PC-3 (cell line): ENCODE measurements at regions not wholly inside any gene's neighbourhood (a gene's known extent, or its start where the extent isn't known, plus 50 kb on each side); places are given as distances from the start of the nearest gene placed in this dataset.

Source experiments
- ATAC-seq: fragments of 200-7000 bp; cut with Tn5 transposase; 2 replicates; pipeline ENCODE4 v1.9.1; 2020; ENCODE audit warnings: mild to moderate bottlenecking, moderate library complexity
- BruUV-seq: library from RNA; stranded (reverse); fragments of 400-500 nt; replicated peaks from 2 replicates; lab custom pipeline; 2021; lab: Mats Ljungman, UMichigan
- CTCF ChIA-PET: fragments of 300-600 bp; sonication (Branson Sonifier 250); formaldehyde crosslinking; loops from one replicate; lab custom pipeline; 2022; ENCODE audit warnings: antibody characterized with exemption; lab: Charles Lee
- POLR2A ChIA-PET: fragments of 300-600 bp; sonication (Branson Sonifier 250); formaldehyde crosslinking; loops from one replicate; lab custom pipeline; 2022; ENCODE audit warnings: antibody characterized with exemption; ENCODE audit not compliant: unreplicated experiment; lab: Charles Lee
- DNase-seq: peaks from one replicate; pipeline ENCODE4 v3.0.0-alpha.2; 2015
- H2AFZ ChIP-seq: fragments of 300-600 bp; sonication (generic); 2 replicates; pipeline ENCODE4 v1.6.0; 2016; ENCODE audit warnings: antibody characterized with exemption, low read length
- H3F3A ChIP-seq: fragments of 300-600 bp; sonication (generic); one replicate; pipeline ENCODE4 v1.6.0; 2017; ENCODE audit warnings: antibody characterized with exemption, low read length, control low read depth, mild to moderate bottlenecking; ENCODE audit not compliant: unreplicated experiment
- H3K27ac ChIP-seq: fragments of 300-600 bp; sonication (generic); 2 replicates; pipeline ENCODE4 v1.5.1; 2016; ENCODE audit warnings: mild to moderate bottlenecking, low read length
- H3K27me3 ChIP-seq: fragments of 300-600 bp; sonication (generic); 2 replicates; pipeline ENCODE4 v1.6.1; 2016; ENCODE audit warnings: low read length, mixed read lengths
- H3K36me3 ChIP-seq: fragments of 300-600 bp; sonication (generic); 2 replicates; pipeline ENCODE4 v1.6.1; 2016; ENCODE audit warnings: low read depth, mixed run types, low read length, mixed read lengths
- H3K4me1 ChIP-seq: fragments of 300-600 bp; sonication (generic); 2 replicates; pipeline ENCODE4 v1.5.1; 2016; ENCODE audit warnings: low read length; ENCODE audit not compliant: insufficient read depth
- H3K4me2 ChIP-seq: fragments of 300-600 bp; sonication (generic); 2 replicates; pipeline ENCODE4 v1.6.0; 2016; ENCODE audit warnings: low read length
- H3K4me3 ChIP-seq: fragments of 300-600 bp; sonication (generic); 2 replicates; pipeline ENCODE4 v1.5.1; 2016; ENCODE audit warnings: mild to moderate bottlenecking, low read length, mixed read lengths
- H3K79me2 ChIP-seq: fragments of 300-600 bp; sonication (generic); 2 replicates; pipeline ENCODE4 v1.6.1; 2017; ENCODE audit warnings: low read length, mixed read lengths
- H3K9ac ChIP-seq: fragments of 300-600 bp; sonication (generic); 2 replicates; pipeline ENCODE4 v1.6.0; 2016; ENCODE audit warnings: mild to moderate bottlenecking, low read length
- H3K9me2 ChIP-seq: fragments of 300-600 bp; sonication (generic); replicated peaks from 2 replicates; pipeline ENCODE4 v1.6.1; 2016; ENCODE audit warnings: mixed run types, low read length, mixed read lengths
- H3K9me3 ChIP-seq: fragments of 300-600 bp; sonication (generic); 2 replicates; pipeline ENCODE4 v1.6.1; 2016; ENCODE audit warnings: low read length, mixed read lengths
- H4K20me1 ChIP-seq: fragments of 300-600 bp; sonication (generic); 2 replicates; pipeline ENCODE4 v1.6.1; 2016; ENCODE audit warnings: low read length, mixed read lengths
- EZH2 ChIP-seq: fragments of 300-600 bp; sonication (generic); IDR thresholded peaks from one replicate; pipeline ENCODE4 v1.6.1; 2017; ENCODE audit warnings: antibody characterized with exemption, mild to moderate bottlenecking, low read length; ENCODE audit not compliant: unreplicated experiment
- EZH2phosphoT487 ChIP-seq: fragments of 300-600 bp; sonication (generic); IDR thresholded peaks from 2 replicates; pipeline ENCODE4 v1.6.1; 2018; ENCODE audit warnings: mild to moderate bottlenecking, antibody characterized with exemption, low read length, borderline replicate concordance
- intact Hi-C: fragments of 100-400 bp; cut with micrococcal nuclease; formaldehyde crosslinking; loops from 2 replicates; pipeline ENCODE4 v1.9.0; 2023
- TF ChIP-seq, protein P1 (sequence below): fragments of 300-600 bp; sonication (generic); conservative IDR thresholded peaks from 2 replicates; pipeline ENCODE4 v1.5.1; 2017; ENCODE audit warnings: antibody characterized with exemption, low read depth, mild to moderate bottlenecking, low read length

DNA sequence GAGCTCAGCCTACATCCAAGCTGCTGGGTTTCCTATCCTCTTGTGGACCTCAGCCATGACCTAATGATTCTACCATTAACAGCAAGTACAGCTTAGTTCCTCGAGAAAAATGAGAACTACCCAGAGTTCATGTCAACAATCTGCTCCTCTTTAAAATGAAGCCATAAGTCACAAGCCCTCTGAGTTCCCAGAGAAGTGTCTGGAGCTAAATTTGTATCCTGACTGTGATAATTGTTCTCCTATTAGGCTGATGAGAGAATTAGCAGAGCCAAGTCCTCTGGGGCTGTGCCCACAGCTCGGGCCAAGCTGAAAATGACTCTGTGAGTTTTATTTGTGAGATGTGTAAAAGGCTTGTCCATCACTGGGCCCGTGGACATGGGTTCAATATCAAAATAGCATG lies 145.1 kb upstream of the SMIM23 start:
- POLR2A ChIA-PET, result no interaction called here

DNA sequence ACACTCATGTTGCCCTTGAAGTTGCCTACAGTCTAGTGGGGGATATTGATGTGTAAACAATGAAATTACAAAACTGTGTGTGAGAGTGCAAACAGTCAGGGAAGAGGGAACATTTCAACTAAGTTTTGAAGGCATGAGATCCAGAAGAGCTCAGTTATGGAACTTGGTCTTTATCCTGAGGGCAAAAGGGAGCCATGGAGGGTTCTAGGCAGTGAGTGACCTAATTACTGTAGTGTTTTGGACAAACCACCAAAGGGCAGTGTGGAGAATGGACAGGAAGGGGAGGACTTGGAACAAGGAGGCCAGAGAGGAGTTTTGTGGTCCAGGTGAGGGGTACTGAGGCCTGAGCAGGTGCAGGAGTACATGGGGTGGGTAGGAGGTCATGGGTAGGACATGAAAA lies 143.7 kb upstream of the SMIM23 start:
- no peak overlapping the region for H3K4me3 ChIP-seq
- BruUV-seq, result no TSS peak
- H3K4me2 ChIP-seq, result no peak overlapping the region
- H3K27ac ChIP-seq, result no peak overlapping the region
- intact Hi-C loops, result no loop called here
- no peaks in the 10 kb centered on the region for H3K9me2 ChIP-seq
- H3K9me3 ChIP-seq, result no peaks in the 10 kb centered on the region
- peaks cover 72% of the 10 kb centered on the region for H3K27me3 ChIP-seq
- POLR2A ChIA-PET, result no interaction called here
- H3F3A ChIP-seq, result no peaks in the 10 kb centered on the region
- no peak for ATAC-seq
- no peak overlapping the region for H3K9ac ChIP-seq
- no peak for DNase-seq
- H3K4me1 ChIP-seq, result peaks cover under 1% of the 10 kb centered on the region; the same call in 1 of the 2 replicates
- no peaks in the 10 kb centered on the region for H3K36me3 ChIP-seq
- TF ChIP-seq, protein P1, sequence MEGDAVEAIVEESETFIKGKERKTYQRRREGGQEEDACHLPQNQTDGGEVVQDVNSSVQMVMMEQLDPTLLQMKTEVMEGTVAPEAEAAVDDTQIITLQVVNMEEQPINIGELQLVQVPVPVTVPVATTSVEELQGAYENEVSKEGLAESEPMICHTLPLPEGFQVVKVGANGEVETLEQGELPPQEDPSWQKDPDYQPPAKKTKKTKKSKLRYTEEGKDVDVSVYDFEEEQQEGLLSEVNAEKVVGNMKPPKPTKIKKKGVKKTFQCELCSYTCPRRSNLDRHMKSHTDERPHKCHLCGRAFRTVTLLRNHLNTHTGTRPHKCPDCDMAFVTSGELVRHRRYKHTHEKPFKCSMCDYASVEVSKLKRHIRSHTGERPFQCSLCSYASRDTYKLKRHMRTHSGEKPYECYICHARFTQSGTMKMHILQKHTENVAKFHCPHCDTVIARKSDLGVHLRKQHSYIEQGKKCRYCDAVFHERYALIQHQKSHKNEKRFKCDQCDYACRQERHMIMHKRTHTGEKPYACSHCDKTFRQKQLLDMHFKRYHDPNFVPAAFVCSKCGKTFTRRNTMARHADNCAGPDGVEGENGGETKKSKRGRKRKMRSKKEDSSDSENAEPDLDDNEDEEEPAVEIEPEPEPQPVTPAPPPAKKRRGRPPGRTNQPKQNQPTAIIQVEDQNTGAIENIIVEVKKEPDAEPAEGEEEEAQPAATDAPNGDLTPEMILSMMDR, result no peak
- TF ChIP-seq EZH2, result no peak
- no peak for TF ChIP-seq EZH2phosphoT487
- no peaks in the 10 kb centered on the region for H4K20me1 ChIP-seq
- CTCF ChIA-PET, result no interaction called here
- H2AFZ ChIP-seq, result no peak overlapping the region
- no peaks in the 10 kb centered on the region for H3K79me2 ChIP-seq

More for the DNA sequence above, 145.1 kb upstream of the SMIM23 start:
- DNase-seq, result no peak
- no peak overlapping the region for H2AFZ ChIP-seq
- H3K4me3 ChIP-seq, result no peak overlapping the region
- no peaks in the 10 kb centered on the region for H3K4me1 ChIP-seq
- no peaks in the 10 kb centered on the region for H3F3A ChIP-seq
- TF ChIP-seq, protein P1, result no peak
- no peak for TF ChIP-seq EZH2phosphoT487
- TF ChIP-seq EZH2, result no peak
- no peaks in the 10 kb centered on the region for H3K9me3 ChIP-seq
- H3K4me2 ChIP-seq, result no peak overlapping the region
- intact Hi-C loops, result no loop called here
- H3K27me3 ChIP-seq, result peaks cover 67% of the 10 kb centered on the region
- ATAC-seq, result no peak
- no peak overlapping the region for H3K9ac ChIP-seq
- no peaks in the 10 kb centered on the region for H3K36me3 ChIP-seq
- CTCF ChIA-PET, result interaction anchor here (0.5 kb wide), 1 partner anchor 153 kb away, joined by 3 read pairs; no protein-coding TSS in a partner anchor
- H3K27ac ChIP-seq, result no peak overlapping the region
- H4K20me1 ChIP-seq, result no peaks in the 10 kb centered on the region
- no peaks in the 10 kb centered on the region for H3K9me2 ChIP-seq
- no TSS peak for BruUV-seq
- H3K79me2 ChIP-seq, result no peaks in the 10 kb centered on the region

DNA sequence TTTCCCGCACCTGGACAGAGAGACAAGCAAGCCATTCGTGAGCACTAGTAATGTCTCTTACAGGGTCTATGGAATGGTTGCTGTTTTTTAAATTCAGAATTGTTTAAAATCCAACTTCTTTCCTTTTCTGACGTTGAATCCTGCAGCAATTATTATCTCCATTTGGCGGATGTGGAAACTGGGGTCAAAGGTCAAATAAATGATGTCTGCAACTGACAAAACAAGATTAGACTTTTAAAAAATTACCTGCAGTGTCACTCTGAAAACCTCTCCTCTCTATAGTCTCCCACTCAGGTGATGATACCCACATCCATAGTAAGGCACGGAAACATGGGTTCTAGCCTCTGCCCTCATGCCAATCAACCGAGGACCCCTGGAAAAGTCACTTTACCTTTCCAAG lies 142.7 kb upstream of the SMIM23 start:
- CTCF ChIA-PET, result no interaction called here
- Histone ChIP-seq H3K9me2 (no peaks in the 10 kb centered on the region), H3K4me1 (peaks cover 8% of the 10 kb centered on the region), H3K27me3 (peaks cover 64% of the 10 kb centered on the region), H3K36me3 (no peaks in the 10 kb centered on the region), H4K20me1 (no peaks in the 10 kb centered on the region), H3K9ac (no peak overlapping the region), H3K79me2 (no peaks in the 10 kb centered on the region), H2AFZ (no peak overlapping the region), H3K27ac (no peak overlapping the region), H3K4me2 (no peak overlapping the region), H3F3A (no peaks in the 10 kb centered on the region), H3K4me3 (no peak overlapping the region), H3K9me3 (no peaks in the 10 kb centered on the region)
- POLR2A ChIA-PET, result no interaction called here
- intact Hi-C loops, result no loop called here
- no TSS peak for BruUV-seq
- ATAC-seq (no peak), DNase-seq (no peak)
- TF ChIP-seq EZH2phosphoT487 (no peak), EZH2 (no peak)
- TF ChIP-seq, protein P1, result no peak
